Esophagus (tissue), 2 donors: ENCODE measurements at regions not wholly inside any gene's neighbourhood (a gene's known extent, or its start where the extent isn't known, plus 50 kb on each side); places are given as distances from the start of the nearest gene placed in this dataset.

ENCODE experiments used
- H3K27ac ChIP-seq, 2 donors: one replicate each; pipeline ENCODE4 v1.5.1; 2013; ENCODE audit warnings: low read depth in 2 of 2, mild to moderate bottlenecking in 2 of 2, inconsistent platforms in 1 of 2, low read length in 1 of 2, moderate library complexity in 1 of 2
- H3K27me3 ChIP-seq, 2 donors: one replicate each; pipeline ENCODE4 v1.6.1; 2013; ENCODE audit warnings: low read length in 2 of 2, control low read depth in 1 of 2, mild to moderate bottlenecking in 1 of 2; ENCODE audit not compliant: insufficient read depth in 2 of 2, control insufficient read depth in 1 of 2
- H3K36me3 ChIP-seq, 2 donors: one replicate each; pipeline ENCODE4 v1.6.1; 2013; ENCODE audit warnings: low read length in 1 of 2; ENCODE audit not compliant: control insufficient read depth in 2 of 2, insufficient read depth in 2 of 2
- H3K4me1 ChIP-seq, 2 donors: one replicate each; pipeline ENCODE4 v1.6.1; 2013; ENCODE audit warnings: low read length in 1 of 2; ENCODE audit not compliant: control insufficient read depth in 2 of 2, insufficient read depth in 2 of 2
- H3K4me3 ChIP-seq, 2 donors: one replicate each; pipeline ENCODE4 v1.5.1; 2013; ENCODE audit warnings: low read length in 2 of 2, mild to moderate bottlenecking in 2 of 2, low read depth in 1 of 2, moderate library complexity in 1 of 2
- H3K9me3 ChIP-seq, 2 donors: one replicate each; pipeline ENCODE4 v1.6.1; 2013; ENCODE audit warnings: mild to moderate bottlenecking in 2 of 2, low read depth in 1 of 2, low read length in 1 of 2, moderate library complexity in 1 of 2; ENCODE audit not compliant: control insufficient read depth in 2 of 2, insufficient read depth in 1 of 2
- WGBS, 2 donors: extraction: QIAGEN DNeasy Blood & Tissue Kit; methylation state at CpG; one replicate each; pipeline ENCODE4 v1.1.7; 2013; 5-methylcytosine and 5-hydroxymethylcytosine counted together
- donor health status: healthy with polysubstance abuse.
- donor health status: Bipolar disorder and iron deficiency.

- Histone ChIP-seq H3K4me3 (no peak overlapping the region), H3K4me1 (no peaks in the 10 kb centered on the region), H3K9me3 (no peaks in the 10 kb centered on the region), H3K36me3 (no peaks in the 10 kb centered on the region), H3K27me3 (no peaks in the 10 kb centered on the region), H3K27ac (no peak overlapping the region)
- WGBS, 2 donors = 86 to 87% methylated on average over 3 of the region's 3 CpGs
These were observed 78.7 kb upstream of the SPTBN1 start for GRCh38 chr2:54377451-54377850.

GRCh38 chr2:54377901-54378493 is 78.1 kb upstream of the SPTBN1 start:
- no peak overlapping the region for H3K27ac ChIP-seq
- H3K9me3 ChIP-seq = no peaks in the 10 kb centered on the region
- H3K36me3 ChIP-seq = no peaks in the 10 kb centered on the region
- 86 to 88% methylated on average over 10 of the region's 10 CpGs for WGBS, 2 donors
- H3K4me1 ChIP-seq = no peaks in the 10 kb centered on the region
- no peak overlapping the region for H3K4me3 ChIP-seq
- H3K27me3 ChIP-seq = no peaks in the 10 kb centered on the region

GRCh38 chr2:54380670-54381069 is 75.5 kb upstream of the SPTBN1 start:
- Histone ChIP-seq H3K27ac (no peak overlapping the region), H3K27me3 (no peaks in the 10 kb centered on the region)
- WGBS, 2 donors = 51 to 73% methylated on average over 8 of the region's 8 CpGs

GRCh38 chr2:54381293-54381692 is 74.8 kb upstream of the SPTBN1 start:
- no peak overlapping the region for H3K4me3 ChIP-seq
- no peaks in the 10 kb centered on the region for H3K36me3 ChIP-seq
- H3K4me1 ChIP-seq = no peaks in the 10 kb centered on the region
- H3K27ac ChIP-seq = no peak overlapping the region
- WGBS, 2 donors = 89 to 94% methylated on average over 5 of the region's 5 CpGs
- H3K9me3 ChIP-seq = no peaks in the 10 kb centered on the region
- no peaks in the 10 kb centered on the region for H3K27me3 ChIP-seq

More at GRCh38 chr2:54380670-54381069, 75.5 kb upstream of the SPTBN1 start:
- no peak overlapping the region for H3K4me3 ChIP-seq
- H3K36me3 ChIP-seq = no peaks in the 10 kb centered on the region
- H3K9me3 ChIP-seq = no peaks in the 10 kb centered on the region
- no peaks in the 10 kb centered on the region for H3K4me1 ChIP-seq

- Histone ChIP-seq H3K9me3 (no peaks in the 10 kb centered on the region), H3K4me1 (no peaks in the 10 kb centered on the region), H3K4me3 (no peak overlapping the region), H3K36me3 (no peaks in the 10 kb centered on the region), H3K27ac (no peak overlapping the region), H3K27me3 (no peaks in the 10 kb centered on the region)
- WGBS, 2 donors = 96 to 97% methylated on average over 4 of the region's 4 CpGs
These were observed 73.5 kb upstream of the SPTBN1 start for GRCh38 chr2:54382601-54383000.

- H3K27ac ChIP-seq = no peak overlapping the region
- no peaks in the 10 kb centered on the region for H3K4me1 ChIP-seq
- H3K27me3 ChIP-seq = no peaks in the 10 kb centered on the region
- 70 to 78% methylated on average over 11 of the region's 11 CpGs for WGBS, 2 donors
- no peak overlapping the region for H3K4me3 ChIP-seq
- no peaks in the 10 kb centered on the region for H3K36me3 ChIP-seq
- no peaks in the 10 kb centered on the region for H3K9me3 ChIP-seq
These were observed 71.6 kb upstream of the SPTBN1 start for GRCh38 chr2:54384301-54385203.

- Histone ChIP-seq H3K27ac (no peak overlapping the region), H3K36me3 (no peaks in the 10 kb centered on the region), H3K4me3 (no peak overlapping the region), H3K4me1 (no peaks in the 10 kb centered on the region), H3K9me3 (no peaks in the 10 kb centered on the region), H3K27me3 (no peaks in the 10 kb centered on the region)
- whole genome bisulfite sequencing, 2 donors = 95 to 97% methylated on average over 1 of the region's 1 CpG
These were observed 70.9 kb upstream of the SPTBN1 start for GRCh38 chr2:54385271-54385670.

- WGBS, 2 donors = 76 to 79% methylated on average over 3 of the region's 3 CpGs
- no peaks in the 10 kb centered on the region for H3K36me3 ChIP-seq
- H3K4me3 ChIP-seq = no peak overlapping the region
- H3K4me1 ChIP-seq = no peaks in the 10 kb centered on the region
- H3K9me3 ChIP-seq = no peaks in the 10 kb centered on the region
- H3K27me3 ChIP-seq = no peaks in the 10 kb centered on the region
- H3K27ac ChIP-seq = no peak overlapping the region
These were observed 69.5 kb upstream of the SPTBN1 start for GRCh38 chr2:54386585-54386984.

- no peaks in the 10 kb centered on the region for H3K4me1 ChIP-seq
- no peak overlapping the region for H3K27ac ChIP-seq
- H3K36me3 ChIP-seq = no peaks in the 10 kb centered on the region
- 63 to 64% methylated on average over 7 of the region's 7 CpGs for WGBS, 2 donors
- no peaks in the 10 kb centered on the region for H3K27me3 ChIP-seq
- no peak overlapping the region for H3K4me3 ChIP-seq
- H3K9me3 ChIP-seq = no peaks in the 10 kb centered on the region
These were observed 68.8 kb upstream of the SPTBN1 start for GRCh38 chr2:54387059-54387991.
